K562 (cell line): ENCODE measurements at regions not wholly inside any gene's neighbourhood (a gene's known extent, or its start where the extent isn't known, plus 50 kb on each side); places are given as distances from the start of the nearest gene placed in this dataset.

Experiments used
- ATAC-seq: fragments of 200-7000 bp; cut with Tn5 transposase; 3 replicates; pipeline ENCODE4 v1.9.1; 2020; ENCODE audit warnings: moderate library complexity
- BruUV-seq: library from RNA; stranded (reverse); fragments of 400-500 nt; replicated peaks from 2 replicates; lab custom pipeline; 2021; lab: Mats Ljungman, UMichigan
- CTCF ChIA-PET: fragments of 300-600 bp; formaldehyde crosslinking; extraction: SDS; loops from one replicate; lab custom pipeline; 2021; ENCODE audit warnings: low intra/inter-chr PET ratio; lab: Yijun Ruan, JAX
- POLR2A ChIA-PET: fragments of 300-600, 350-650 bp; sonication (Branson Sonifier 250); formaldehyde crosslinking; extraction: SDS; loops from one replicate; lab custom pipeline; 2021; ENCODE audit warnings: antibody characterized with exemption, inconsistent platforms; lab: Yijun Ruan, JAX
- DNase-seq, 4 experiments: peaks; one replicate each; pipeline versions ENCODE4 v3.0.0 to v3.0.0-alpha.2; 2011 to 2018; ENCODE audit warnings: low spot score in 3 of 4, mixed read lengths in 3 of 4; ENCODE audit errors: extremely low read depth in 1 of 4
- FAIRE-seq: peaks from 2 replicates; lab custom pipeline; 2011; peaks lifted over from hg19 to GRCh38; lab: Jason Lieb, UNC
- H2AFZ ChIP-seq: 2 replicates; pipeline ENCODE4 v1.6.0; 2011; ENCODE audit warnings: low read depth, low read length, control low read depth, inconsistent platforms
- H3K27ac ChIP-seq: fragments of 200-600 bp; 3 replicates; pipeline ENCODE4 v1.8.0; 2011; ENCODE audit warnings: low read depth, mild to moderate bottlenecking, control low read depth, inconsistent platforms, low read length, moderate library complexity, mixed read lengths; ENCODE audit errors: extremely low read depth
- H3K27me3 ChIP-seq, 2 experiments: fragments of 300-600 bp in 1 of 2; 2 replicates in 1 of 2; 3 replicates in 1 of 2; pipeline versions ENCODE4 v1.6.0 to v1.8.0; 2011; ENCODE audit warnings: inconsistent platforms in 2 of 2, low read length in 2 of 2, mild to moderate bottlenecking in 1 of 2, mixed read lengths in 1 of 2, moderate library complexity in 1 of 2; ENCODE audit not compliant: control insufficient read depth in 2 of 2, insufficient read depth in 2 of 2
- H3K36me3 ChIP-seq: fragments of 300-600 bp; 3 replicates; pipeline ENCODE4 v1.8.0; 2011; ENCODE audit warnings: mild to moderate bottlenecking, low read length, inconsistent platforms; ENCODE audit not compliant: control insufficient read depth, insufficient read depth
- H3K4me1 ChIP-seq, 2 experiments: fragments of 200-600 bp in 1 of 2; replicated peaks in 1 of 2; 2 replicates in 1 of 2; 3 replicates in 1 of 2; pipeline versions ENCODE4 v1.5.1 to v1.8.0; 2011; ENCODE audit warnings: inconsistent platforms in 2 of 2, low read length in 2 of 2, mild to moderate bottlenecking in 1 of 2, mixed read lengths in 1 of 2, moderate library complexity in 1 of 2; ENCODE audit not compliant: control insufficient read depth in 2 of 2, insufficient read depth in 2 of 2
- H3K4me2 ChIP-seq: 2 replicates; pipeline ENCODE4 v1.6.1; 2011; ENCODE audit warnings: low read length, control low read depth, inconsistent platforms, mixed read lengths; ENCODE audit not compliant: insufficient read depth
- H3K4me3 ChIP-seq: fragments of 200-600 bp; sonication (generic), shearing (Covaris generic); 2 replicates; pipeline ENCODE4 v1.5.1; 2016; ENCODE audit warnings: control low read depth, inconsistent platforms
- H3K79me2 ChIP-seq: fragments of 200-600 bp; 3 replicates; pipeline ENCODE4 v1.8.0; 2011; ENCODE audit warnings: low read length, inconsistent platforms; ENCODE audit not compliant: control insufficient read depth, insufficient read depth
- H3K9ac ChIP-seq, 2 experiments: 2 replicates each; pipeline versions ENCODE4 v1.6.0 to v1.6.1; 2011; ENCODE audit warnings: low read depth in 2 of 2, low read length in 2 of 2, control low read depth in 1 of 2, inconsistent platforms in 1 of 2, mild to moderate bottlenecking in 1 of 2, mixed read lengths in 1 of 2; ENCODE audit not compliant: insufficient read depth in 1 of 2
- H3K9me1 ChIP-seq: one replicate; pipeline ENCODE4 v1.6.0; 2011; ENCODE audit warnings: inconsistent platforms, mild to moderate bottlenecking, low read length, moderate library complexity; ENCODE audit not compliant: control insufficient read depth, insufficient read depth
- H3K9me3 ChIP-seq: replicated peaks from 2 replicates; pipeline ENCODE4 v1.5.1; 2011; ENCODE audit warnings: low read depth, low read length, inconsistent platforms; ENCODE audit not compliant: control insufficient read depth, insufficient read depth
- H4K20me1 ChIP-seq: replicated peaks from 2 replicates; pipeline ENCODE4 v1.6.1; 2011; ENCODE audit warnings: low read length, inconsistent platforms, mixed read lengths; ENCODE audit not compliant: control insufficient read depth, insufficient read depth
- ZC3H11A ChIP-seq: IDR thresholded peaks from 2 replicates; pipeline ENCODE4 v1.6.1; 2012; ENCODE audit warnings: low read depth, low read length, improper control_type of control experiment
- WGBS: fragments of 100-300 bp; shearing (Covaris generic); methylation state at CpG from one replicate; pipeline ENCODE4 v1.1.6; 2016; ENCODE audit warnings: low coverage, mixed read lengths; ENCODE audit not compliant: insufficient coverage; ENCODE audit errors: missing lambda C conversion rate; 5-methylcytosine and 5-hydroxymethylcytosine counted together
- in situ Hi-C: fragments of 300-500 bp; cut with MboI; formaldehyde crosslinking; loops from 4 replicates; pipeline ENCODE4 v1.15.0; 2018; ENCODE audit warnings: inconsistent platforms, mixed read lengths
- intact Hi-C: fragments of 100-400 bp; cut with micrococcal nuclease; formaldehyde crosslinking; loops from 2 replicates; pipeline ENCODE4 v1.14.2; 2022
- TF ChIP-seq, protein P1 (sequence below): sonication (generic); formaldehyde crosslinking; IDR thresholded peaks from 2 replicates; pipeline ENCODE4 v1.8.0; 2023; ENCODE audit warnings: mild to moderate bottlenecking, missing genetic modification reagents
- TF ChIP-seq, protein P2 (sequence below): fragments of 200-800 bp; sonication (Bioruptor generic); IDR thresholded peaks from 2 replicates; pipeline ENCODE4 v1.6.1; 2017; ENCODE audit warnings: missing genetic modification characterization, missing compliant biosample characterization

DNA sequence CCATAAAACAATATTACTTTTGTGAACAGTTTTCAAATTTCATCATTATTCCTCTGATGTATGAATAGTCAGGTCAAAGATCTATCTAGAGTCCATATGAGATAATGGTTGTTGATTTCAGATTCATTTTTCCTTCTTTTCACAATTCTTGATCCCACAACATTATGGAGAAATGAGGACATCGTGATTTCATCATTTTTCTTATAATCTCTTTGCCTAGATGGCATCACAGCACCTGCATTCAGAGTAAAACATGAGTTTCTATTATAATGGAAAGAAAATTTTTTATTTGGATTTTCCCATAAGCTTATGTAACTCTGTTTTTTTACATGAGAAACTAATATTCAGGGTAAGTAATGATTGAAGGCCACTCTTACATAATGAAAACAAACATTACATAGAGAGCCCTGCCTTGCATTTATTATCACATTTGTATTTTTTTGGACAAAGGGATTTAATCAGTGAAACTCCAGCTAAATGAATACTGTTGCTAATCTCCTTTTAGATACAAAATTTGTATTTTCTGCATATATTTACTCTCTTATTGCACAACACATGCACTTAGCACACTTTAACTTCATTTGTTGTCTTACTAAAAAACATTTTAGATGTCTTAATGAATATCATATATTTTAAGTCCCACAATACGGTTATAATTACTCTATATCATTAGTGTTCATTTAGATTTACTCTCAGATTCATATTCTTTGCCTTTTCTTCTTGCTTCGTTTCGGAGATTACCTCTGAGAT is 188.4 kb upstream of the KYNU start:
- DNase-seq: no peak
- in situ Hi-C loops: loop anchor here (25.0 kb wide), 1 partner anchor 298 kb away; no protein-coding TSS in a partner anchor

More for the DNA sequence above, 188.4 kb upstream of the KYNU start:
- no peak overlapping the region for H3K9ac ChIP-seq
- intact Hi-C loops: no loop called here
- no peak overlapping the region for H3K27ac ChIP-seq
- H3K36me3 ChIP-seq: no peaks in the 10 kb centered on the region
- H2AFZ ChIP-seq: no peak overlapping the region
- no peaks in the 10 kb centered on the region for H3K9me3 ChIP-seq
- no peaks in the 10 kb centered on the region; a peak in 1 of 5 replicates for H3K4me1 ChIP-seq
- FAIRE-seq (no peak), ATAC-seq (no peak)
- H3K27me3 ChIP-seq: no peaks in the 10 kb centered on the region
- H3K4me2 ChIP-seq: no peak overlapping the region
- no peak for TF ChIP-seq ZC3H11A
- TF ChIP-seq, protein P1, sequence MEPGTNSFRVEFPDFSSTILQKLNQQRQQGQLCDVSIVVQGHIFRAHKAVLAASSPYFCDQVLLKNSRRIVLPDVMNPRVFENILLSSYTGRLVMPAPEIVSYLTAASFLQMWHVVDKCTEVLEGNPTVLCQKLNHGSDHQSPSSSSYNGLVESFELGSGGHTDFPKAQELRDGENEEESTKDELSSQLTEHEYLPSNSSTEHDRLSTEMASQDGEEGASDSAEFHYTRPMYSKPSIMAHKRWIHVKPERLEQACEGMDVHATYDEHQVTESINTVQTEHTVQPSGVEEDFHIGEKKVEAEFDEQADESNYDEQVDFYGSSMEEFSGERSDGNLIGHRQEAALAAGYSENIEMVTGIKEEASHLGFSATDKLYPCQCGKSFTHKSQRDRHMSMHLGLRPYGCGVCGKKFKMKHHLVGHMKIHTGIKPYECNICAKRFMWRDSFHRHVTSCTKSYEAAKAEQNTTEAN (CRISPR knock-in tag): no peak
- TF ChIP-seq, protein P2, sequence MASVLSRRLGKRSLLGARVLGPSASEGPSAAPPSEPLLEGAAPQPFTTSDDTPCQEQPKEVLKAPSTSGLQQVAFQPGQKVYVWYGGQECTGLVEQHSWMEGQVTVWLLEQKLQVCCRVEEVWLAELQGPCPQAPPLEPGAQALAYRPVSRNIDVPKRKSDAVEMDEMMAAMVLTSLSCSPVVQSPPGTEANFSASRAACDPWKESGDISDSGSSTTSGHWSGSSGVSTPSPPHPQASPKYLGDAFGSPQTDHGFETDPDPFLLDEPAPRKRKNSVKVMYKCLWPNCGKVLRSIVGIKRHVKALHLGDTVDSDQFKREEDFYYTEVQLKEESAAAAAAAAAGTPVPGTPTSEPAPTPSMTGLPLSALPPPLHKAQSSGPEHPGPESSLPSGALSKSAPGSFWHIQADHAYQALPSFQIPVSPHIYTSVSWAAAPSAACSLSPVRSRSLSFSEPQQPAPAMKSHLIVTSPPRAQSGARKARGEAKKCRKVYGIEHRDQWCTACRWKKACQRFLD (CRISPR knock-in tag): no peak
- no peaks in the 10 kb centered on the region for H4K20me1 ChIP-seq
- no peaks in the 10 kb centered on the region for H3K79me2 ChIP-seq
- H3K9me1 ChIP-seq: no peaks in the 10 kb centered on the region
- ChIA-PET CTCF (no interaction called here), POLR2A (no interaction called here)
- no peak overlapping the region for H3K4me3 ChIP-seq
- BruUV-seq: no TSS peak
- WGBS: 4% methylated on average over 4 of the region's 4 CpGs
